ENCODE measurements at regions not wholly inside any gene's neighbourhood (a gene's known extent, or its start where the extent isn't known, plus 50 kb on each side); places are given as distances from the start of the nearest gene placed in this dataset.

- no peak for DNase-seq (ENCODE audit: insufficient read length, low spot score, missing footprints)
- Histone ChIP-seq H3K4me2 (ENCODE audit: insufficient read depth, low read length) (no peak overlapping the region), H3K79me2 (ENCODE audit: insufficient read depth, low read length) (no peaks in the 10 kb centered on the region), H3K4me3 (ENCODE audit: insufficient read depth, low read length) (no peak overlapping the region), H3K36me3 (ENCODE audit: insufficient read depth, low read length) (no peaks in the 10 kb centered on the region), H3K9me3 (ENCODE audit: low read depth, low read length) (no peaks in the 10 kb centered on the region), H3K27me3 (ENCODE audit: insufficient read depth, low read length) (no peaks in the 10 kb centered on the region), H2AFZ (ENCODE audit: low read length) (no peak overlapping the region), H3K4me1 (ENCODE audit: insufficient read depth, low read length) (no peaks in the 10 kb centered on the region), H4K20me1 (ENCODE audit: insufficient read depth, low read length) (no peaks in the 10 kb centered on the region), H3K27ac (ENCODE audit: low read depth, low read length) (no peak overlapping the region)
- no peak for TF ChIP-seq CTCF (IDR thresholded peaks at IDR 0.05; ENCODE audit: extremely low read depth, low read depth, low read length)
These were observed 436.9 kb upstream of the SPRED2 start for GRCh38 chr2:65869296-65869695.

GRCh38 chr2:65868177-65868576 lies 435.8 kb upstream of the SPRED2 start:
- no peak overlapping the region for H3K27ac ChIP-seq (ENCODE audit: low read depth, low read length)
- DNase-seq (ENCODE audit: insufficient read length, low spot score, missing footprints) = no peak
- H2AFZ ChIP-seq (ENCODE audit: low read length) = no peak overlapping the region
- no peak for TF ChIP-seq CTCF (IDR thresholded peaks at IDR 0.05; ENCODE audit: extremely low read depth, low read depth, low read length)
- H3K36me3 ChIP-seq (ENCODE audit: insufficient read depth, low read length) = no peaks in the 10 kb centered on the region
- no peaks in the 10 kb centered on the region for H3K27me3 ChIP-seq (ENCODE audit: insufficient read depth, low read length)
- no peak overlapping the region for H3K4me3 ChIP-seq (ENCODE audit: insufficient read depth, low read length)
- H3K79me2 ChIP-seq (ENCODE audit: insufficient read depth, low read length) = no peaks in the 10 kb centered on the region
- H3K9me3 ChIP-seq (ENCODE audit: low read depth, low read length) = no peaks in the 10 kb centered on the region
- H3K4me1 ChIP-seq (ENCODE audit: insufficient read depth, low read length) = no peaks in the 10 kb centered on the region
- H4K20me1 ChIP-seq (ENCODE audit: insufficient read depth, low read length) = no peaks in the 10 kb centered on the region
- no peak overlapping the region for H3K4me2 ChIP-seq (ENCODE audit: insufficient read depth, low read length)

- no peak overlapping the region for H3K27ac ChIP-seq (ENCODE audit: low read depth, low read length)
- H4K20me1 ChIP-seq (ENCODE audit: insufficient read depth, low read length) = no peaks in the 10 kb centered on the region
- no peaks in the 10 kb centered on the region for H3K27me3 ChIP-seq (ENCODE audit: insufficient read depth, low read length)
- no peak for DNase-seq (ENCODE audit: insufficient read length, low spot score, missing footprints)
- H3K4me2 ChIP-seq (ENCODE audit: insufficient read depth, low read length) = no peak overlapping the region
- H3K9me3 ChIP-seq (ENCODE audit: low read depth, low read length) = no peaks in the 10 kb centered on the region
- H3K4me3 ChIP-seq (ENCODE audit: insufficient read depth, low read length) = no peak overlapping the region
- H2AFZ ChIP-seq (ENCODE audit: low read length) = no peak overlapping the region
- no peaks in the 10 kb centered on the region for H3K36me3 ChIP-seq (ENCODE audit: insufficient read depth, low read length)
- TF ChIP-seq CTCF (IDR thresholded peaks at IDR 0.05; ENCODE audit: extremely low read depth, low read depth, low read length) = no peak
- no peaks in the 10 kb centered on the region for H3K79me2 ChIP-seq (ENCODE audit: insufficient read depth, low read length)
- H3K4me1 ChIP-seq (ENCODE audit: insufficient read depth, low read length) = no peaks in the 10 kb centered on the region
These were observed 435.0 kb upstream of the SPRED2 start for GRCh38 chr2:65867446-65867845.

GRCh38 chr2:65866148-65866547 lies 433.7 kb upstream of the SPRED2 start:
- Histone ChIP-seq H3K4me1 (ENCODE audit: insufficient read depth, low read length) (no peaks in the 10 kb centered on the region), H3K4me3 (ENCODE audit: insufficient read depth, low read length) (no peak overlapping the region), H3K27ac (ENCODE audit: low read depth, low read length) (no peak overlapping the region), H3K36me3 (ENCODE audit: insufficient read depth, low read length) (no peaks in the 10 kb centered on the region), H3K27me3 (ENCODE audit: insufficient read depth, low read length) (no peaks in the 10 kb centered on the region), H3K4me2 (ENCODE audit: insufficient read depth, low read length) (no peak overlapping the region), H4K20me1 (ENCODE audit: insufficient read depth, low read length) (no peaks in the 10 kb centered on the region), H2AFZ (ENCODE audit: low read length) (no peak overlapping the region), H3K79me2 (ENCODE audit: insufficient read depth, low read length) (no peaks in the 10 kb centered on the region), H3K9me3 (ENCODE audit: low read depth, low read length) (no peaks in the 10 kb centered on the region)
- no peak for DNase-seq (ENCODE audit: insufficient read length, low spot score, missing footprints)
- no peak for TF ChIP-seq CTCF (IDR thresholded peaks at IDR 0.05; ENCODE audit: extremely low read depth, low read depth, low read length)
